Eye (tissue), 1 donor: ENCODE measurements at regions not wholly inside any gene's neighbourhood (a gene's known extent, or its start where the extent isn't known, plus 50 kb on each side); places are given as distances from the start of the nearest gene placed in this dataset.
"Not testable (repeated sequence)": the region's sequence is repeated elsewhere in the genome, so short reads cannot be mapped to it uniquely, and the experiment has no call there.

ENCODE experiments used
- DNase-seq: peaks from one replicate; pipeline ENCODE4 v3.0.0-alpha.2; 2015

DNA sequence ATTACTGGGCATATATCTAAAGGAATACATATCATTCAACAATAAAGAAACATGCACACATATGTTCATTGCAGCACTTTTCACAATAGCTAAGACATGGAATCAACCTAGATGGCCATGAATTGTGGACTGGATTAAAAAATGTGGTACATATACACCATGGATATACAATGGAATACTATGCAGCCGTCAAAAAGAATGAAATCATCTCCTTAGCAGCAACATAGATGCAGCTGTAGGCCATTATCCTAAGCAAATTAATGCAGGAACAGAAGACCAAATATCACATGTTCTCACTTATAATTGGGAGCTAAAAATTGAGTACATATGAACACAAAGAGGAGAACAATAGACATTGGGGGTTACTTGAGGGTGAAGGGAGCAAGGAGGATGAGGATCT lies 175.6 kb downstream of the POLR1F start:
- DNase-seq: no peak

DNA sequence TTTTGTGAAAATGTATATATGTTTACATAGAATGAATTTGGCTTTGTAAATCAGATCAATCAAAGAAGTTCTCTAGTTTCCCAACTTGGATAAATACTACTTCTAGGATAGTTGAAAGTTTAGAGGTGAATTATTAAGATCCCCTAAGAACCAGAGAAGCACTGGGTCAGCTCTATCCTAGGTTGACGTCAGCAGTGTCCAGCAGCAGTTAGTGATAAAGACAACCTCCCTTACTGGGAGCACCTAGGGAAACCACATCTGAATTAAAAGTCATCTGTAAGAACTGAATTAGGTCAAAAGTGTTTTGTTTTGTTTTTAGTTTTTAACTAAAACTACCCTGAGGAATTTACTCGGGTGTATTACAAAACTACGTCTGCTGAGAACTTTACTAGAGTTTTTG lies 178.0 kb downstream of the POLR1F start:
- DNase-seq: no peak

DNA sequence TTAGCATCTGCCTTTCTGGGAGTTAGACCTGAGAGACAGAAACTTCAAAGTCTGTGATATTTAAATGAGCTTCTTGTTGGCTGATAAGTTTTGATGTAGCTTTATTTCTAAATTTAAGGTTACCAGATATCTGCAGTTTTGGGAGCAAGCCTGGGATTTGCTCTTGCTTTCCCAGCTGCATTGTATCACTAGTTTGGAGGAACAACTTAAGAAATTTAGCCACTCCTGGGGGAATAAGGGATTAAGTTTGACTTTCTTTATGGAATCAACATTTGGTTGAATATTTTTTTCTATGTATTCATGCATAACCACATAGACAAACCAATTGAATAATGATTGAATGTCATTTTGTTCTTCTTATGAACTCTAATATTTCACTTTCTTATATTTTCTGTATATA lies 178.6 kb downstream of the POLR1F start:
- no peak for DNase-seq

DNA sequence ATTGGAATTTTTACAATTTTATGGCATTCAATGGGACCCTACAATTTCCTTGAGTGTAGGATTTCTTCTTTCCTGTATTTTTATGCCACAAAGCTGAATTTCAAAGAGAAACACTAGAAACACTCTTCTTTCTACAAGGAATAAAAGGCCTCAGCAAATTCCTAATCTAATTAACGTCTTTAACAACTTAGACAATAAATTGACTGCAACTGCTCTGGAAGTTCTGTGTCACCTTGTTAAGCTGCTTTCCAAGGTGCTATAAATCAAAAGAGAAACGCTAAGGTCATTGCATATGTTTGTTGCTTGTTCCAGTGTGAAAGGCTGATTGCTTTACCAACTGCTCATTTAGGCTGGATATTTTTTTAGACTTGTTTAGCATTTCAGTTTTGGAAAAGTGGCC lies 182.2 kb downstream of the POLR1F start:
- no peak for DNase-seq

DNA sequence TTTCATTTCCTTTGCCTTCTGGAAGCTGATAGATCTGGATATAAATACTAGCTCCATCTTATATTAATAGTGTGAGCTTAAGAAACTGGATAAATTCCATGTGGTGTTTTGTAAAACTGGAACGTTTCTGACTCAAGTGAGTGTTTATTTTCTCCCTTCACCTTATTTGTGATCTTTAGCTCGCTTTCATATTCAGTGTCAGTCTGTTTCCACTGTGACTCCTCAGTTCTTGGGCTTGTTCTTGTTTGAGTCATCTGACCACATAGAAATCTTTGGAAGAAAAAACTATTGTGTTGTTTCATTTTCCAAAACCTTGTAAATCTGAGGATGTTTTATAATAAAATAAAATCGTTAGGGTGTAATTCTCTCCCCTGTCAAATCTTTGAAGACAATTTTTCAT lies 186.4 kb downstream of the POLR1F start:
- no peak for DNase-seq

DNA sequence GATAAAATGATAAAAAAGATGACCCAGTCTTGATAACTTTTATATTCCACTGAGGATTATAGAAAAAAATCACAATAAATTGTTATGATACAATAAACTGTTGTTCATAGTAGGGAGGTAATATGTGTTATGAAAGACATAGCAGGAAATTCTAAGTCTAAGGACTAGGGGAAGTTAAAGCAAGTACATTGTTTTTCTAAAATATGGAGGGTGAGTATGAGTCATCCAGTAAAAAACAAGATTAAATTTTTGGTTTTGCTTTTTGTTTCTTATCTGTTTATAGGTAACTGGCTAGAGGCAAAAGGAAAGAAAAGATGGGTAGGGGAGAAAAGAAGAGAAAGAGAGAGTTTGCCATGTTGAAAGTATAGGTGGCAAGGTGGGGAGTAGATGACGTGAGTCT lies 188.4 kb downstream of the POLR1F start:
- no peak for DNase-seq

DNA sequence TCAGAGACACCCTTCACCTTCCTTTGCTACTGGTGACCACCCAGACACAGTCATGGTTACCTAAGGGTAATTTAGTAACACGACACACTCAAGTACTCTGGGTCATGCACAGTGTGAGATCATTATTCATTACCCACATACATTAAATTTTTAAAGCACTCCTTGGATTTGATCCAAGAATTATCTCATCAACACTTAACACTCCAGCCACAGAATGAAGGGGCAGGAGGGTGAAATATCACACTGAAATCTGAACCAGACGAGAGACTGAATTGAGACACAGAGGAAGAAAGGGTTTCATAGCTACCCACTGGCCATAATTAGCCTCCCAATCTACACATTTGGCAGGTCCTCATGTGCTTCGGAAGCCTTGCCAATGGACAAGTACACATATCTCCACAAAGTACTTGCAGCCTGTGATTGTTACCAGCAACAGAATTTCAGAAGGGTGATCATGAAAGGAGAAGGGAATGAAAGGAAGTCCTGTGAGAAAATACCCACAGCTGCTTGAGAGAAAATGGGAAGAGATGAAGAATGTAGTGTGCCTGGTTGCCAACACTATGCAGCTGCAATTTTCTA lies 189.3 kb downstream of the POLR1F start:
- peak; percentile 3 for DNase-seq

DNA sequence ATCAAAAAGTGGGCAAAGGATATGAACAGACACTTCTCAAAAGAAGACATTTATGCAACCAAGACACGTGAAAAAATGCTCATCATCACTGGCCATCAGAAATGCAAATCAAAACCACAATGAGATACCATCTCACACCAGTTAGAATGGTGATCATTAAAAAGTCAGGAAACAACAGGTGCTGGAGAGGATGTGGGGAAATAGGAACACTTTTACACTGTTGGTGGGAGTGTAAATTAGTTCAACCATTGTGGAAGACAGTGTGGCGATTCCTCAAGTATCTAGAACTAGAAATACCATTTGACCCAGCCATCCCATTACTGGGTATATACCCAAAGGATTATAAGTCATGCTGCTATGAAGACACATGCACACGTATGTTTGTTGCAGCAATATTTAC lies 191.3 kb downstream of the POLR1F start:
- not testable (repeated sequence) for DNase-seq

DNA sequence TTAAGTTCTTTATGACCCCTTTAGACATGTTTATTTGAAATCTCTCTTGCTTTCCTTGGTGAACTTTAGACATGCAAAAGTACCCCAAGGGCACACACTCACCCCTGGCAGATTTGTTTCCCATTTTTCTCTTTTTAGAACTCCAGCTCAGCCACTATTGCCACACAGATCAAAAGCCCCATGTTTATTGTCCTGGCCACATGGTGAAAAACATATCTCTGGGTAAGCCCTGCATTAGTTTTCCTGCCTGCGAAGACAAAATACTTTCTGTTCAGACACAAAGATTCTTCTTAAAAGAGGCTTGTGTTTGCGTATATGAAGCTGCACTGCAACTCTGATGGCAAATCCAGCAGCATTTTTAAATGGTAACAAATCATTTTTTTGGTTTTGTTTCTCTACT lies 200.0 kb downstream of the POLR1F start:
- DNase-seq: no peak

DNA sequence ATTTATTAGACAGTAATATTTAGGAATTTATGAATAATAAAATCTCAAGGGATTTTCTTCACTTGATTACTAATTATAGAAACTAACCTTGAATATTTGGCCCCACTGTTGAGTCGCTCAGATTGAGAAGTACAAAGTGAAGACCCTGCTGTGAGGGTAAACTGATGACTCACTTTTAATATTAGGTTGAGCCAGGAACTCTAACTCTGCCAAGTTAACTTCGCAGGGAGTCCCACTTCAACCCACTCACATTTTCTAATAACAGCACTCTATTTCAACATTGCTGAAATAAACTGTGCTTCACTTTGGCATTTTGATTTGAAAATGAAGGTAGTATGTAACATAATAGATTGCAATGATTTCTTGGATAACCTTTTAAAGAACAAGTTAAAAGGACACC lies 200.7 kb downstream of the POLR1F start:
- DNase-seq: no peak

DNA sequence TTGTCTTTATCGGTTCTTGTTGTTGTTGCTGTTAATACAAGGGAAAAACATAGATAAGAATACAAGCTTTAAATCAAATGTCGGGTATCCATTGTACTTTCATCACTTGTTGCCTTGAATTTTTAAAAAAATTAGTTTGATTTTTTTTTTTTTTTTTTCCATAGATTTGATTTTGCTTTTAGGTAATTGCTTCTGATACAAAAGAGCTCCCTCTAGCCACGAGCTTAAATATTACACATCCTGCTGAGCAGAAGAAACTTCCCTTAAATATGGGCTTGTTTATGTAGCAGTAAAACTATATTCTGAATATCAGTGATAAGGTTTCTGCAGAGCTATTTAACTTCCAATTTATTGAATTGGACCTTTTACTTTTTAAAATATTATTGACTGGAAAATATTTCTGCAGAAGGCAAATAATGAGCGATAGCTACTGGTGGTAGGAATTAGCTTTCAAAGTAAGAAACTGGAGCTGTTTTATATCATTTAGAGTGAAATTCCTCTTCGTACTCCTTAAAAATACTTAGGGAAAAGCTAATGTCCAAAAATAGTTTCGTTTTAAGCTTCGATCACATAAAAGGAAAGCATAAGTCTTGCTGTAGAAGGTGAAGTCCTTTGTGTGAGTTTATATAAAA lies 216.9 kb downstream of the POLR1F start:
- peak; percentile 25 for DNase-seq

DNA sequence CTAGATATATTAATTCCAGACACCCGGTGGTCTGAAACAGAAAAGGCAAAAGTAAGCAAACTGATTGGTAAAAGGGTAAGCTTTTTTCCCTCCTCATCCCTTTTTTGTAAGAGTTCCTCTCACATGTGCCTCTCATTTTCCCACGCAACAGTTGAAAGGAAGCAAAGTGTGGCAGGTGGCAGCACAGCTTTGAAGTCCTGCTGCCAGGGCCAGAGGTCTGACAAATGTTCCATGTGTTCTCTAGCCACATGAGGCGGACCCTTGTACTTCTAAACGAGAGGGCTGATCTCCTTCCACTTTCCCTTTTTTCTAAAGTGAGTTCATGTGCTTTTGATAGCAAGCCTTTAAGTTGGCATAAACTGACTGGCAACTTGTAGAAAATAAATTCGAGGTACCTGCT lies 217.5 kb downstream of the POLR1F start:
- no peak for DNase-seq

DNA sequence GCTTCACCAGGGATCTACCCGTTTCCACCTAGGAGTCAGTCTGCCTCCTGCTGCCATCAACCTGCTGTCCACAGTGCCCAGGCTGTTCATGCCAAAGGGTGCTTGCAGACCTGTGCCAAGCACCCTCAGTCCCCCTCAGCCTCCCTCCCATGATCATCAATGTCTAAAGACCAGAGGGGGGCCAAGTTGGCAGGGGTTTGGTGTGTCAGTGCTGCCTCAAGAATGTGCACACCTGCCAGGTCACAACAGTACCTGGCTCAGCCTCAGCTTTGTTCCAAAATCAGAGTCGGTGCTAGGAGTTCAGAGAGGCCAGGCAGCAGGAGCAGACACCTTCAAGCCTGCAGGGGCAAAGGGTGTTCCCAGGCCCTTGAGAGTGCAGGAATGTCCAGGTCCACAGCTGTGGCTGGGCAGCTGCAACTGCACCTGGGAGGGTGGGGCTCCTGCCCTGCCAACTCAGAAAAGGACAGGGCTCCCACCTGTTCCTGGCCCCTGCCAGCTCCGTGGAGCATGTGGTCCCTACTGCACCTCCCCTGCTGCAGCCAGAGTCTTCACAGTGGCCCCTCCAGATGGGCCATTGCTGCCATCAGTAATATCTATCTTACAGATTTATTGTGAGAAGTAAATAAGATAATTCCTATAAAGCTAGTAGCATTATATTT lies 219.5 kb downstream of the POLR1F start:
- DNase-seq: no peak

DNA sequence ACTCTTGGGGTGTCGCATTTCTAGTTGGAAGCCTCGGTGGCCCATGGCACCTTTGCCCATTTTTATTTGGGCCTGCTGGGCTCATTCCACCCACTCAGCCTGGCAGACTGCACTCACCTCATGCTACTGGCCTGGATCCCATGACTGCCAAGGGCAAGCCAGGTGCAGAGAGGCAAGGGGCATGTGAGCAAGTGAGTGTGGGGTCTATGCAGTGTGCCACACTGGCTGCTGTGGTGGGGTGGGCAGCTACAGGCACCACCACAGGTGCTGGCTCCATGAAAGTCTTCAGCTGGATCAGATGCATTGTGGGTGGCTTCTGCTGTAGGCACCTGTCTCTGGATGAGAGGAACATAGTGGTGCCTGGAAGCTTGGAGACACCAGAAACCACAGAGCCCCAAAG lies 220.8 kb downstream of the POLR1F start:
- no peak for DNase-seq

DNA sequence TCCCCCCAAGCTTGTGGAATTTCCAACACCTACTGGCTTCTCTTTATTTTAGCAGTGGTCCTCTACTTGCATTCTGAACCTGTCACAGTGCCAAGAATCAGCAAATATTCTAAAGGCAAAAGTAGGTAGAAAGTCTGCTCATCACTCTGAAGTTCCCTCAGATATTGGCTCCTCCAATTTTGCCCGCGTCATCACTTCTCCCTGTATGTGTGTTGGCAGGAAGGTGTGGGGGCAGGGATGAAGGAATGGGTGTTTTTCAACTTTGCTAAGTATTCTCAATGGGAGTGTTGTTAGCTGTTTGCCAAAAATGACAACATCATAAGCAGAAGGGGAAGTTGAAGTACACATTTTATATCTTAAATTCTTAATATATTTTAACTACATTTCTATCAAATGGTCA lies 226.2 kb downstream of the POLR1F start:
- no peak for DNase-seq

DNA sequence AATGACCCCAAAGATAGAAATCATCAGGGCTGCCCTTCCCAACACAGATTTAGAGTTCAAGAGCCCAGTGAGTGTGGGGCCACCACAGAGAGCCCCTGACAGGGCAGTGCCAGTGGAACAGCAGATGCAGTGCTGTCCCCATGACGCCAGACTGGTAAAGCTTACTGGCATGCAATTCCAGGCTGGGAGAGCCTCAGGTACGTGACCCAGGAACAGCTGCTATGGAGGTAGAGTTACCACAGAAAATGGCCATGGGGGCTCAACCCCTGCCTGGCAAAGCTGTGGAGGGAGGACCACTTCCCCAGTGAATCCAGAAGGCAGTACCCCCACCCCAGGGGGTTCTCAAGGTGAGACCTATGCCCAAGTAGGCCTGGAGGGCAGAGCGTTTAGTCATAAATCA lies 228.5 kb downstream of the POLR1F start:
- no peak for DNase-seq

DNA sequence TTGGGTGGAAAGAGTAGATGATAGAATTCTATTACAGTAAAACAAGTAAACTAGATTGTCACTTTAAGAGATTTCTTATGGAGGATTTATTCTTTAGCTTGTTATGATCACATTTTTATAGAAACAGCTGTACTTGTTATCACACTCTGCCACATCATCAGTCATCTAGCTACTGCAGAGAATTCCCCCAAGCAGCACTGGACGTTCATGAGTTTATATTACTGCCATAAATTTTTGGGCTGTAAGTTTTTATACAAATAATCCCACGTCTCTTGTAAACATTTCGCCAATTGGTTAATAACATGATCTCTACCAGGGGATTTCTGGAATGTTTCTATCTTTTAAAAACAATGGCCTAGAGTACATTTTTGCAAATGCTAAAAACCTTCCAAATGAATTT lies 238.8 kb downstream of the POLR1F start:
- DNase-seq: no peak

DNA sequence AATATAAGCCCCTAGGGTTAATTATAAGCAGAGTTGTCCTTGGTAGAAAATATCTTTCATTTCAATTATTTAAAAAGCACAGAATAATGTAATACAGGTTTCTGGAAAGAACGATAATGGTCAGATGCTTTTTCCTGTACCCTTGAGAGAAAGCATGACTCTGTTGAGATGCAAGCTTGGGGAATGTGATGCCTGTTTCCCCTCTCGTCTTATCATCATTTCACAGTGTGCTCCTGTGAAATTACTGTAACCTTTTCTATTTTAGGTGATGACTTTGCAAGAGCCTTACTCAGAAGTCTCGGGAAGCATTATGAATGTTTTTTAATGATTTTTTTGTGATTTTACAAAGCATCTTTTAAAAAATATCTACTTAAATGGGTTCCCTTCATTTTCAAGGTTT lies 243.0 kb downstream of the POLR1F start:
- DNase-seq: no peak

DNA sequence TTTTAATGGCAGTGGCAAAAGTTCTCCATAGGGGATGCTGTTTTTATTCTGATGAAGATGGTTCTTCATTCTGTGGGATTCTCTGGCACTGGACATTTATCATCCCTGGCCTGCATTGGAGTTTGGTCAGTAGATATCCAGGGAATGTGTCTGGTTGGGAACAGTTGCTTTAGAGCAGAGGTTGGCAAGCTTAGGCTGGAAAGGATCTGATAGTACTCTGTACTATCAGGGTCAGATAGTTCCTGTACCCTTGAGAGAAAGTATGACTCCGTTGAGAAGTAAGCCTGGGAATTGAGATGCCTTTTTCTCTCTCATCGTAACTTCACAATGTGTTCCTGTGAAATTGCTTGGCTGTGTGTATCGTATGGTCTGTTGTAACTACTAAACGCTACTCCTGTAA lies 244.1 kb downstream of the POLR1F start:
- no peak for DNase-seq

DNA sequence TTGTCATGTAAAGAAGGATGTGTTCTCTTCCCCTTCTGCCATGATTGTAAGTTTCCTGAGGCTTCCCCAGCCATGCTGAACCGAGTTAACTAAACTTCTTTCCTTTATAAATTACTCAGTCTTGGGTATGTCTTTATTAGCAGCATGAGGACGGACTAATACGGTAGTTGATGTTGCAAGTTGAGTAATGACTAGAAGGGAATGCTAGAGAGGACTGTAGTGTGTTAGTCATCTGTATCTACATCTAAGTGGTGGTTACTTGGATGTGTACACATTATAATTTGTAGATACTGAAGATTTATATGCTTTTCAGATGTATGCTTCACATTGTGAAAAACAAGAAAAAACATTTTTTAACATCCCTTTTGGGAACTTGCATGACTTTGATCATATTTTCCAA lies 244.6 kb downstream of the POLR1F start:
- DNase-seq: no peak

DNA sequence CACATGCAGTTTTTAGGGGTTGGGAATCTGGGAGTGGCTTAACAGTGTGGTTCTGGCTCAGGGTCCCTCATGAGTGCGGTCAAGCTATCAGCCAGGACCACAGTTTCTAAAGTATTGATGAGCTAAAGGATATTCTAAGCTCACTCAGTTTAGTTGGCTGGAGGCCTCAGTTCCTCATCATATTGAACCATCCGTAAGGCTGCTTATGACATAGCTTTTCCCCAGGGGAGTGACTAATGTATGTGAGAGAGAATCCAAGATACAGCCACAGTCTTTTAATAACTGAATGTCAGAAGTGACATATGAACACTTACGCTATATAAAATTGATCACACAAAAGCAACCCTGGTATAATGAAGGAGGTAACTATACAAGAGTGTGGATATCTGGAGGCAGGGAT lies 245.3 kb downstream of the POLR1F start:
- no peak for DNase-seq

DNA sequence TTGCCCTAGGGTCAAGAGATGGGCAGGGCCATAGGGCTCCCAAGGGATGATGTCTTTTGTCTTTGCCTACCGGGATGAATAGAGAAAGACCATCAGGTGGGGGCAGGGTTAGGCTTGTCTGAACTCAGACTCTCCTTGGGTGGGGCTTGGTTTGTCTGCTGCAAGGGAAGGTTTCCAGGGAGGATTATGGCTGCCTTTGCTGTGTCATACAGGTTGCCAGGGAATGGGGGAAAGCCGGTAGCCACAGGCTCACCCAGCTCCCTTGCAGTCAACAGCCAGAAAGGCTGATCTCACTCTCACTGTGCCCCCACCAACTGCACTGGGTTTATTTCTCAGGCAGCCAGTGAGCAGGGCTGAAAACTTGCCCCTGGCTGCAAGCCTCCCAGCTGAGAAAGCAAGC lies 253.2 kb downstream of the POLR1F start:
- no peak for DNase-seq

DNA sequence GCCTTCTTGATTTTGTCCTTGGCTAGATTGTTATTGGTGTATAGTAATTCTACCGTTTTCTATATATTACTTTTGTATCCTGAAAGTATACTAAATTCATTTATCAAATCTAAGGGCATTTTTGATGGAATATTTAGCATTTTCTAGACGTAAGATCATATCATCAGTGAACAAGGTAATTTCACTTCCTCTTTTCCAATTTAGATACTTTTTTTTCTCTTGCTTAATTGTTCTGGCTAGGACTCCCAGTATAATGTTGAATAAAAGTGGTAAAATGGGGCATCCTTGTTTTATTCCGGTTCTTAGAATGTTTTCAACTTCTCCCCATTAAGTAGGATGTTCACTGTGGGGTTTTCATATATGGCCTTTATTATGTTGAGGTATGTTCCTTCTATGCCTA lies 260.7 kb downstream of the POLR1F start:
- DNase-seq: no peak

DNA sequence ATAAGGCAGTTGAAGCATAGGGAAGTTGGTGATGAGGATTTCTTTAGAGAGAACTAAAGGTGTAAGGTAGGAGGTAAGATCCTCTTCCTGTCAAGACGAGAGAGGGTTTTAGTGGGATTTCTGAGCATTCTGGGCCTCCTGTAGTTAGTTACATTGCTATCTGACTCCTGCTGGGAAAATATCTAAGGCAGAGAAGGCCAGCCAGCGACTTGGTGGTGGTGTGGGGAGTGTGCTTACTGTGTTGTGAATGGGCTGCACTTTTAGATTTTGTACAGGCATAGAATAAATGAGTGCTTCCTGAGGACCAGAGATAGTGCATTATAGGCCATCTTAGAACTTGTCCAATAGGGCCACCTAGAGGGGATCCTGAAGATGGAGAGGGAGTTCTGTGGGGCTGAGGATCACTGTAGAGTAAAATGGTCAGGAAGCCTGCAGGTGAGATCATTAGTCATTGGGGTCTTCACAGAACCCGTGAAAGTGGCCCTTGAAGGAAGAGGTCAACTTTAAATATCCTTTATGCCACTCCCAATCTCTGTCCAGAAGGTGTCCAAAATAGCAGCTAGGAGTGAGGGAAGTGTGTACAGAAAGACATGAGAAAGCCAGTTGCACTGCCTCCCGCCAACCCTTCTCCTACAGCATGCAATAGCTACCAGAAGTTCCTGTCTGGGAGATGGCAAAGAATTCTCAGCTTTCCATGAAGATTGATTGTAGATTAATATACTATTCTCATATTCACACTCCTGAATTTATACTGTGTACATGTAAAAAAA lies 266.6 kb downstream of the POLR1F start:
- DNase-seq: peak; percentile 11
